Liver (tissue), 3 donors: ENCODE measurements at regions not wholly inside any gene's neighbourhood (a gene's known extent, or its start where the extent isn't known, plus 50 kb on each side); places are given as distances from the start of the nearest gene placed in this dataset.

Source experiments
- EGR1 ChIP-seq, 2 donors: IDR thresholded peaks; 2 replicates each; pipeline ENCODE4 v1.6.1; 2016 to 2018; ENCODE audit warnings: antibody characterized with exemption in 2 of 2, low read depth in 2 of 2
- FOXA1 ChIP-seq: IDR thresholded peaks from 2 replicates; pipeline ENCODE4 v1.6.1; 2016; ENCODE audit warnings: antibody characterized with exemption
- MAX ChIP-seq: IDR thresholded peaks from 2 replicates; pipeline ENCODE4 v1.6.1; 2016; ENCODE audit warnings: antibody characterized with exemption
- RAD21 ChIP-seq, 2 donors: IDR thresholded peaks; 2 replicates each; pipeline ENCODE4 v1.6.1; 2016; ENCODE audit warnings: antibody characterized with exemption in 2 of 2, mild to moderate bottlenecking in 2 of 2
- REST ChIP-seq: IDR thresholded peaks from 2 replicates; pipeline ENCODE4 v1.6.1; 2016; ENCODE audit warnings: antibody characterized with exemption, mild to moderate bottlenecking
- SP1 ChIP-seq: IDR thresholded peaks from 2 replicates; pipeline ENCODE4 v1.6.1; 2018; ENCODE audit warnings: antibody characterized with exemption, mild to moderate bottlenecking
- YY1 ChIP-seq: IDR thresholded peaks from 2 replicates; pipeline ENCODE4 v1.6.1; 2016; ENCODE audit warnings: antibody characterized with exemption, mild to moderate bottlenecking
- TF ChIP-seq, protein P1 (sequence below): fragments of 150-350 bp; IDR thresholded peaks from 2 replicates; pipeline ENCODE4 v1.5.1; 2017; ENCODE audit warnings: improper control_type of control experiment, low read depth, low read length; ENCODE audit not compliant: missing input control
- TF ChIP-seq, protein P2 (sequence below): IDR thresholded peaks from 2 replicates; pipeline ENCODE4 v1.6.1; 2016; ENCODE audit warnings: antibody characterized with exemption
- TF ChIP-seq, protein P3 (sequence below): IDR thresholded peaks from 2 replicates; pipeline ENCODE4 v1.6.1; 2016; ENCODE audit warnings: antibody characterized with exemption
- donor health status: healthy.
- donor health status: healthy.

DNA sequence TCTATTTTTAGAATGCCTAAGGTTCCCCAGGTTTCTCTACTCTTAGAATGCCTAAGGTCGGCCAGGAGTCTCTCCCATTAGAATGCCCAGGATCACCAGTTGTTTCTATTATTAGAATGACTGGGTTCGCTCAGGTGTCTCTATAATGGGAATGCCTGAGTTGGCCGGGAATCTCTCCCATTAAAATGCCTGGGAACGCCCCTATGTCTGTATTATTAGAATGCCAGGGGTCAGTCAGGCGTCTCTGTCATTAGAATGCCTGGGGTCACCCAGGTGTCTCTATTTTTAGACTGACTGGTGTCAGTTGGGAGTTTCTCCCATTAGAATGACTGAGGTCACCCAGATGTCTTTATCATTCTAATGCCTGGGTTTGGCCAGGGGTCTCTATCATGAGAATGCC is 2252.5 kb downstream of the TP53TG3F start:
- TF ChIP-seq REST (no peak), YY1 (no peak), EGR1 (IDR thresholded peaks at IDR 0.05; ENCODE audit: low read depth in 2 of 2) (no peak), SP1 (no peak), RAD21 (IDR thresholded peaks at IDR 0.05) (no peak), MAX (no peak), FOXA1 (no peak)
- TF ChIP-seq, protein P1, sequence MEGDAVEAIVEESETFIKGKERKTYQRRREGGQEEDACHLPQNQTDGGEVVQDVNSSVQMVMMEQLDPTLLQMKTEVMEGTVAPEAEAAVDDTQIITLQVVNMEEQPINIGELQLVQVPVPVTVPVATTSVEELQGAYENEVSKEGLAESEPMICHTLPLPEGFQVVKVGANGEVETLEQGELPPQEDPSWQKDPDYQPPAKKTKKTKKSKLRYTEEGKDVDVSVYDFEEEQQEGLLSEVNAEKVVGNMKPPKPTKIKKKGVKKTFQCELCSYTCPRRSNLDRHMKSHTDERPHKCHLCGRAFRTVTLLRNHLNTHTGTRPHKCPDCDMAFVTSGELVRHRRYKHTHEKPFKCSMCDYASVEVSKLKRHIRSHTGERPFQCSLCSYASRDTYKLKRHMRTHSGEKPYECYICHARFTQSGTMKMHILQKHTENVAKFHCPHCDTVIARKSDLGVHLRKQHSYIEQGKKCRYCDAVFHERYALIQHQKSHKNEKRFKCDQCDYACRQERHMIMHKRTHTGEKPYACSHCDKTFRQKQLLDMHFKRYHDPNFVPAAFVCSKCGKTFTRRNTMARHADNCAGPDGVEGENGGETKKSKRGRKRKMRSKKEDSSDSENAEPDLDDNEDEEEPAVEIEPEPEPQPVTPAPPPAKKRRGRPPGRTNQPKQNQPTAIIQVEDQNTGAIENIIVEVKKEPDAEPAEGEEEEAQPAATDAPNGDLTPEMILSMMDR: no peak
- TF ChIP-seq, protein P2, sequence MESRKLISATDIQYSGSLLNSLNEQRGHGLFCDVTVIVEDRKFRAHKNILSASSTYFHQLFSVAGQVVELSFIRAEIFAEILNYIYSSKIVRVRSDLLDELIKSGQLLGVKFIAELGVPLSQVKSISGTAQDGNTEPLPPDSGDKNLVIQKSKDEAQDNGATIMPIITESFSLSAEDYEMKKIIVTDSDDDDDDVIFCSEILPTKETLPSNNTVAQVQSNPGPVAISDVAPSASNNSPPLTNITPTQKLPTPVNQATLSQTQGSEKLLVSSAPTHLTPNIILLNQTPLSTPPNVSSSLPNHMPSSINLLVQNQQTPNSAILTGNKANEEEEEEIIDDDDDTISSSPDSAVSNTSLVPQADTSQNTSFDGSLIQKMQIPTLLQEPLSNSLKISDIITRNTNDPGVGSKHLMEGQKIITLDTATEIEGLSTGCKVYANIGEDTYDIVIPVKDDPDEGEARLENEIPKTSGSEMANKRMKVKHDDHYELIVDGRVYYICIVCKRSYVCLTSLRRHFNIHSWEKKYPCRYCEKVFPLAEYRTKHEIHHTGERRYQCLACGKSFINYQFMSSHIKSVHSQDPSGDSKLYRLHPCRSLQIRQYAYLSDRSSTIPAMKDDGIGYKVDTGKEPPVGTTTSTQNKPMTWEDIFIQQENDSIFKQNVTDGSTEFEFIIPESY: no peak
- TF ChIP-seq, protein P3, sequence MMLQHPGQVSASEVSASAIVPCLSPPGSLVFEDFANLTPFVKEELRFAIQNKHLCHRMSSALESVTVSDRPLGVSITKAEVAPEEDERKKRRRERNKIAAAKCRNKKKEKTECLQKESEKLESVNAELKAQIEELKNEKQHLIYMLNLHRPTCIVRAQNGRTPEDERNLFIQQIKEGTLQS: no peak
